D341Med (cell line): ENCODE measurements at regions not wholly inside any gene's neighbourhood (a gene's known extent, or its start where the extent isn't known, plus 50 kb on each side); places are given as distances from the start of the nearest gene placed in this dataset.
"Not testable (repeated sequence)": the region's sequence is repeated elsewhere in the genome, so short reads cannot be mapped to it uniquely, and the experiment has no call there.

Experiments used
- DNase-seq: peaks from one replicate; pipeline ENCODE4 v3.0.0; 2012; ENCODE audit warnings: low spot score

DNA sequence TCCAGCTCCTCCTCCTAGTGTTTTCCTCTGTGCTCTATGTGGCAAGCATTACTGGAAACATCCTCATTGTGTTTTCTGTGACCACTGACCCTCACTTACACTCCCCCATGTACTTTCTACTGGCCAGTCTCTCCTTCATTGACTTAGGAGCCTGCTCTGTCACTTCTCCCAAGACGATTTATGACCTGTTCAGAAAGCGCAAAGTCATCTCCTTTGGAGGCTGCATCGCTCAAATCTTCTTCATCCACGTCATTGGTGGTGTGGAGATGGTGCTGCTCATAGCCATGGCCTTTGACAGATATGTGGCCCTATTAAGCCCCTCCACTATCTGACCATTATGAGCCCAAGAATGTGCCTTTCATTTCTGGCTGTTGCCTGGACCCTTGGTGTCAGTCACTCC is 64.0 kb downstream of the OR4F15 start:
- not testable (repeated sequence) for DNase-seq

DNA sequence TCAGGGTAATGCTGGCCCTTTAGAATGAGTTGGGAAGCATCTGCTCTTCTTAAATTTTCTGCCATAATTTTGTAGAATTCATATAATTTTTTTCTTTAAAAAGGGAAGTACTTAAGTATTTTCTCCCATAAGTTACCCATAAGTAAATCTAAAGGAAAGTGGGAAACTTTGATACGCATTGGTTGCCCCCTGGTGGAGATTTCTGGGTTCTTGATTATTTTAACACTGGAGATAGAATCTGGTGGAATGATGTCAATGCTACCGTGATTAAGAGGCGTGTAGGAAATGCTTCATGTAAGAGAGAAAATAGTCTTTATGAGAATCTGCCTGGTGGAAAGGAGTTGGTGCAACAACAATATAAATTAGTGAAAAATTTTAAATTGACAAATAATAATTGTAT is 65.6 kb downstream of the OR4F15 start:
- not testable (repeated sequence) for DNase-seq

DNA sequence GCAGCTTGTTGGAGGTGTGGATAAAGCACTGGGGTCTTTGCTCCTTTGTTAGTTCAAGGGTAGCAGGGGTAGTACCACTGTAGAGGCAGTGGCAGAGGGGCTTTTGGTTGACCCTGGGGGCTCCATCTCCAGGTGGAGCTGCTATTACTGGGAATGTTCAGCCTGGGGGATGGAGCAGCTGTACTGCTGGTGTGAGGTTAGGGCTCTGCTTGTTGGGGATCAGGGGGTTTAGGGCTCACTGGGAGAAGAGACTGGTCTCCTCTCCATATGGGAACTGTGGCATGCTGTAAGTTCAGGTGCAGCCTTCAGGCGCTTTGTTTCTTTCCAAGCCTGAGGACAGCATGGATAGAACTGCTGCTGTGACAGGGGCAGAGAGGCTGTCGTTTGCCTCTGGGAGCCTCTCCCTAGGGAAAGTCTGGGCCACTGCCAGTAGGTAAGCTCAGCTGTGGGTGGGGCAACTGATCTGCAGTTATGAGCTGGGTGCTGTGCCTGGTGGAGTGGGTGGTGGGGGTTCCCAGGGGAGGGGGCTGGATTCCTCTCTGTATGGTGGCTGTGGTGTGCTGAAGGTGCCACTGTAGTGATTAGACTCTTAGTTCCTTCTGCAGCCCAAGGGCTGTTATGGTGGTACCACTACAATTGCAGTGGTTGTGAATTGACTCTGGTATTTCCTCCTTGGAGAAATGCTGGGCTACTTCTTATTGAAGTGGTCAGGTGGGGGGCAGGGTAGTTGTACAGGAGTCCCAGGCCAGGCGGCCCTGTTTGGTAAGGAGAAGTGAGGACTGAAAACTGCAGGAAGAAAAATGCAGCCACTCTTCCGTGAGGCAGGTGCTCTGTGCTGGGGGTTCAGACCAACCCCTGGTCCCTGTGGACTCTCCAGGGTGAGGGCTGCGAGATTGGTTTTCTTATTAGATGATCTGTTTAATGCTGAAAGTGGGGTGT is 100.6 kb downstream of the OR4F15 start:
- not testable (repeated sequence) for DNase-seq

DNA sequence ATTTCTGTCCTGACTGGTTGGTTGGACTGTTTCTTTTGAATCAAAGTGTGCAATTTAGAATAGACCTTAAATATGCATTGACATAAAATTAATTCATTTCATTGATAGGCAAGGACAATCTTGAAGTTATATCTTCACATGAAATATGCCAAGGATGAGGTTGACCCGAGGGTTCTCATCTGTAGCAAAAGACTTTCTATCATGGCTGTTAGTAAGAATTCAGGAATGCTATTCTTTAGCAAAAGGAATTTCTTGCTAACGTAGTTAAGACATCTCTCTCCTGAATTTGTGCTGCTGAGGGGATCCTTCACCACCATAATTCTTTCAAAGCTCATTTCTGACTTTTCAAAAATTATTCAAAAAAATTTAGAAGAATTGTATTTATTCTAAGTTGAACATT is 112.6 kb downstream of the OR4F15 start:
- DNase-seq, result not testable (repeated sequence)

DNA sequence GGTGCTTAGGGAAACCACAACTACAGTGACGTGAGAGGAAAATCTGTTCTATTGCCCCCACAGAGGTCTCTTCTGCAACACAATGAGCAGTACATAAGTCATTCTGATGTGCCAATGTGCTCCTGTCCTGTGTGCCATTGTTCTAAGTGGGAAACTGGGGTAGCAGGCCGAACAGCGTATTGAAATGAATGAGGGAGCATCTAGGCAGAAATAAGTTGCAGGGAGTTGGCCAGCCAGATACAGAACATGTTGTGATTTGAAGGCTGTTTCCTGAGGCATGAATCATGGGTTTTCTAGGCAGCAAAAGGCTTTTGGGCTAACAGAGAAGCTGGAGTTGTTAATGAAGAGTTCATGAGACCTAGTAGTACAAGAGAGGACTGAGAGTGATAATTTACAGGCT is 122.5 kb downstream of the OR4F15 start:
- DNase-seq, result not testable (repeated sequence)

DNA sequence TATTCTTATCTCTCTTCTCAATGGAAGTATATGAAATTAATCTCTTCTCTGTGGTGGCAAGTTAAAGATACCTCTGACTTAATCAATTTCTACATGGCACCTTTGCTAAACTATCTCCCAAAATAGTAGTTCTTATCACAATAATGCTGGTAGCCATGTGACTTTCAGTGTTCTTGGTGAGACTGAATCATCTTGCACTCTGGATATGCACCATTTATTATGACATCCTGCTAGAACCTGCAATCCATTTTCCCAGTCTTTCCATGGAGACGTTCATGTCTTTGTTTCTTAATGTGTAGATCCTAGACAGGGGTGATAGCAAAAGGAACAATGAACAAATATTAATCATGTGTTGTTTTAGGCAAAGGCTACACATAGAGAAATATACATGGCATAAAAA is 125.4 kb downstream of the OR4F15 start:
- DNase-seq, result not testable (repeated sequence)

DNA sequence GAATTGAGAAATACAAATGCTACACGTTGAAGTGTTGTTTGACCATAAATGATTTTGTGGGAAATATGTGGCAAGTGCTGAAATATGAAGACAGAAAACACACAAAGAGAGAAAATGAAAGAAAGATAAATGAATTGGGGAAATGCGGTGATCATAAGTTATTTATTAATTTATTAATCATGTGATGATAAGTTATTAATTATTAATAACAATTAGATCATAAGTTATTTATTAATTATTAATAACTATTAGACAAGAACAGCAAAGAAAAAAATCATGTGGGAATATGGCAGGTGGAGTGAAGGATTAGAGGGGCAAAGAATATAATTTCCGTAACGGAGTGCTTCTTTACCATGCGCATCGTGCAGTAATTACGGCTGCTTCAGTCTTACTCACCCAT is 126.6 kb downstream of the OR4F15 start:
- not testable (repeated sequence) for DNase-seq

DNA sequence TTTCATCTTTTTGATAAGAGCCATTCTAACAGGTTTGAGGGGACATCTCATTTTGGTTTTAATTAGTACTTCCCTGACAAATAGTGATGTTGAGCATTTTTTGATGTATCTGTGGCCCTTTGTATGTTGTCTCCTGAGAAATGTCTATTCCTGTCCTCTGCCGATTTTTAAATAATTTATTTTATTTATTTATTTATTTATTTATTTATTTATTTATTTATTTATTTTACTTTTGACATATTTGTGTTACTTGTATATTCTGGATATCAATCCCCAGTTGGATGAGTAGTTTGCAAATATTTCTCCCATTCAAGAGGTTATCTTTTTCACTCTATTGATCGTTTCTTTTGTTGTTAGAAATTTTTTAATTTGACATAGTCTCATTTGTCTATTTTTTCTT is 133.9 kb downstream of the OR4F15 start:
- DNase-seq, result not testable (repeated sequence)

DNA sequence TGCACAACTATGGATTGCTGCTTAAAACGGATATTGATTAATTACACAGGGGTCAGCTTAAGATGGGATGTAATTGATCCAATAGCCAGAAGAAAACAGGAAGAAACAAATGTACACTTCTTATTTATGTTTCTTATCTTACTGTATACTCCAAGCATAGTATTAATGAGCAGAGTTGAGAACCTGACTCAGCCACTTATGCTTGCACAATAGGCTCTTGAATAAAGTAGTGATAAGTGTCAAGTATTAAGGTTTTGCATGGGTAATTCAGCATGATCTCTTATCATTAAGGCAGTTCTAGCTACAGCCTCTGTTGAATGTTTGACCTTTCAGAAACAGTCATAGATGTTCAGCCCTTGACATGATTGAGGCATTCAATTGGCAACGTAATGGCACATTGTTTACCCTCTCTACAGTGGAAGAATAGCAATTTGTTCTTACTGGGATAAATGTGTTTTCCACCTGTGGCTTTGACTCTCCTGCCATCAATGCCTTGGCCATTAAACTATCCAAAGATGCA is 136.5 kb downstream of the OR4F15 start:
- not testable (repeated sequence) for DNase-seq

DNA sequence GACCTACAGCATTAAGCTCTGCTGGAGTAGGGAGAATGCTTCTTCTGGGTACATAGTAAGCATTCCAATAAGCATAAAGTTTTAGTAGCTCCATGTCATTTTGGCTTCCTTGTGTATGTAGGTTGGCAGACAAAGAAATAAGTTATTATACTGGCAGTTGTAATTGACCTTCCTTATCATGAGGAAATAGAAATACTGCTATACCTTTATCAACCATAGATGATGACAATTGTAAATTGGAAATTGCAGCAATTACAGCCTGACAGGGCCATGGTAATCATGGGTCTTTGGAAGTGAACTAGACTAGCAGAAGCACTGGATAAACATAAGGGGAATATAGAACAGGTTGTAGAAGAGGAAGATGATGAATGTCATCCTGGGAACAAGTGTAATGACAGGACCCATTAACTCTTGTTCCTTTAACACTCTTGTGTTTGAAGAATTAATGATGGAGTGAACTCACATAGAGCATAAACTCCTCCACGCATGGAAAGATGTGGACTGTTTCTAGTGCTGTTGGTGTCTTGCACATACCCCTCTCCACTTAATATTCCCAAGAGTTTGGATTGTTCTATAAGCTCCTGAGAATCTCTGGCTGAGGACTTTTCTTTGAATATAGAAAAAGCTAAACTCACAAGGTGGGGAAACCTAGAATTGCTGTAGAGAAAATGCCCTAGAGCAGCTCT is 137.5 kb downstream of the OR4F15 start:
- not testable (repeated sequence) for DNase-seq

DNA sequence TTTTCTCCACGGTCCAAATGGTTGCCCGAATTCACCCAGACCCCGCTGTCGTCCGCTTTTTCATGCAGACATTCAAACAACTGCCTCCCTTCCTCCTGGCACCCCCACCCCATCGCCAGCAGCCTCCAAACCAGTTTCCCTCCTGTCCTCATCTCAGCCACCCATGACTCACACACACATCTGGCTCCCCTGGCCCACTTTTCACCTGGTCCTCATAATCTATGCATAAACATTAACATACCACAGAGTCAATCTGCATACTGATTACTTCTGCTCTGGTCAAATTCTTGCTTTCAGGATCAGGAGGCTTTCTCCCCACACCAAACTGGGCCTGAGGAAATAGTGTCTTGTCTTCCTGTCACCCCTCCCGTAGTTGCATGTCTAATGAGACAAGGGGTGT is 142.0 kb downstream of the OR4F15 start:
- not testable (repeated sequence) for DNase-seq

DNA sequence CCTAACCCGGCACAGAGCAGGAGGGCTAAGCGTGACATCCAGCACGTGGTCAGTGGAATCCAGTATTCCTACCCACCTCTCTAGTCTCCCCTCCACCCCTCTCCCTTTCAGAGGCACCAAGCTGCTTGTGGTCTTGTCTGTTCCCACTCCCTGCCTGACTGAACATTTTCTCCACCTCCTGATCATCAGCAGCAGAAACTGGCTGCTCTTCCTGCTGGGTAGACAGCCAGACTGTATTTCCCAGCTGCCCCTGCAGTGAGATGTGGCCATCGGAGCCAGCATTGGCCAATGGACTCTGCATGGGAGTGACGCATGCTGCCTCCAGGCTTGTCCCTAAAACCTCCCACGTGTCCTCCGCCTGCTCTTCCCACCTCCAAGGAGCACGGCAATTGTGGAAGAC is 143.8 kb downstream of the OR4F15 start:
- not testable (repeated sequence) for DNase-seq

DNA sequence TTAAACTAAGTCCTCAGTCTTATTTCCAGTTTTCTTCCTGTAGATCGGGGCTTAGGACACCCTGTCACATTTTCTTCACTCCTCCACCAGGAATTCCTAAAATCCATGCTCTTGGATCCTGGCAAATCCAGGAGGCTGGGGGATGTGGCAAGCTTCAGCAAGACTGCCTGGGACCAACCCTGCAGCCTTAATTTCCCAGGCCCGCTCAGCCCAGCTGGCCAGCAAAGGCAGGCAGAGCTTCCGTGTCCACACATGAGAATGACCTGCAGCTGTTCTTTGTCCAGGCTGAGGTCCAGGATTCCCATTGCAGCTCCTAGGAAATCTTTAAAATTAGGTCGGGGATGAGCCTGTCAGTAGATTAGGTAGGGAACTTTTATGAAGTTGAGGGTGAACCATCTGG is 146.7 kb downstream of the OR4F15 start:
- DNase-seq, result not testable (repeated sequence)

DNA sequence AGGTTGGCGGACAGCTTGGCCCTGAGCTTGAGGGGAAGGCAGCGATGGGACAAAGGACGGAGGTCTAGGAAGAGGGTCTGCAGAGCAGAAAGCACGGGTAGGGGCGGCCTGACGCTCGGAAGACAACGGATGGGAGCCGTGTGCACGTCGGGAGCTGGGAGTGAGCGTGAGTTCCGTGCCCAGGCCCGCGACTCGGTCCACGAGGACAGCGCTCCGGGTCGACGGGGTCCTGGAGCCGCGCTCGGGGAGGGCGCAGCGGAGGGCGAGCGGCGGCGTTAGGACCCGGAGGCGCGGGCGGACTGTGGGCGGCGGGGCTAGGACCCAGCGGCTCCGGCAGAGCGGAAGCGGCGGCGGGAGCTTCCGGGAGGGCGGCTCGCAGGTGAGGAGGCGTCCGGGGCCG is 149.3 kb downstream of the OR4F15 start:
- not testable (repeated sequence) for DNase-seq

DNA sequence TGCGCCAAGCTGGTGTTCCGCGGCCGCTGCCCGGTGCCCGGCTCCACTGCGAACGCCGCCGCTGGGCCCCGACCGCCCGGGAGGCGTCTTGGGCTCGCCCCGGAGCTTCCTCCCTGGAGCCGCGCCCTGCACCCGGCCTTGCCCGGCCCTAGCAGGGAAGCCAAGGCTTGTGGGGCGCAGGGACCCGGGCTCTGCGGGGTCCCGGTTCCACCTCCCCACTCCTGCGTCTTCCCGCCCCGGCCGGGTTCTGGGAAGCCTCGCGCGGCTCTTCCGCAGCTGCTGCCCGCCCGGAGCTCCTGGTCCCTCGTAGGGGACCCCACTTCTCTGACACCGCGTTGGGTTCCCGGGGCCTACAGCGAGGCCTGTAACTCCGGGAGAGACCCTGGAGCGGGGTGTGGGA is 149.8 kb downstream of the OR4F15 start:
- DNase-seq, result not testable (repeated sequence)

DNA sequence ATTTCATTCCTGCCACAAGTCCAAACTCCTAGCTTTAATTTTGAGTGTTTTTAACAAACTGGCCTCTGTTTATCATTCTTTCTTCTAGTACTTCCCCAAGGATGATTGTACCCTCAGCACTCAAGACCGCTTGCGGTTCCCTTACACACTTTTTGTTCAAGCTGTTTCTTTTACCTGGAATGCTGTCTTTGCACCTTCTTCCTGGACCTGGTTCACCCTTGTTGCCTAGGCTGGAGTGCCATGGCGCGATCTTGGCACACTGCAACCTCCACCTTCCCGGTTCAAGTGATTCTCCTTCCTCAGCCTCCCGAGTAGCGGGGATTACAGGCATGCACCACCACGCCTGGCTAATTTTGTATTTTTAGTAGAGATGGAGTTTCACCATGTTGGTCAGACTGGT is 151.7 kb downstream of the OR4F15 start:
- not testable (repeated sequence) for DNase-seq

DNA sequence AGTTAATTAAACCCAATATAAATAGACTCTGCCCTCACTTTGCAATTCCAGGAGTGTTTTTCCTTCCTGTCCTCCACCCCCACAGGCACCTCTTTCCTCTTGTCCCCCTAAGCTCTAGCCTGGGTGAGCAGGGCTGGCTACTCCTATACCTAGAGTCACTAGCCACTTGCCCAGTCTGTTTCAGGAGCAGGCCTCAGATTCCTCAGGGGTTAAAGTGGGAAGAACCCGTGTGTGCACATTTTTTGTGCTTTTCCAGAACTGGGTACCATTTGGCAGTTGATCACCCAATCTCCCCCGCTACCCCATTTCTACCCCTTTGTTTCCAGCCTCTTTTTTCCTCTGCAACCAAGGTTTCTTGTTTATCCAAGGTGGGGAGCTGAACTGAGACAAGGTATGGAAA is 153.4 kb downstream of the OR4F15 start:
- DNase-seq, result not testable (repeated sequence)

DNA sequence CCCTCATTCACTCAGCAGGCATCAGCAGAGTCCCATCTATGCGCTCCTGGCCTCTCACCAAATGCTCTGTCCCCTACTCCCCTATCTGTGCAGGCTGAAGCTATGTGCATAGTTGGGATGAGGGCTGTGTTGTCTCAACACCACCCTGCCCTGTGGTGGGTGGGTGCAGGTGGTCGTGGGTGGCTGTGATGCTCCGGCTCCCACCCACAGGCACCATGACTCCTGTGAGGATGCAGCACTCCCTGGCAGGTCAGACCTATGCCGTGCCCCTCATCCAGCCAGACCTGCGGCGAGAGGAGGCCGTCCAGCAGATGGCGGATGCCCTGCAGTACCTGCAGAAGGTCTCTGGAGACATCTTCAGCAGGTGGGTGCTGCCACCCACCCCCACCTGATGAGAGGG is 153.9 kb downstream of the OR4F15 start:
- DNase-seq, result peak; percentile 47

DNA sequence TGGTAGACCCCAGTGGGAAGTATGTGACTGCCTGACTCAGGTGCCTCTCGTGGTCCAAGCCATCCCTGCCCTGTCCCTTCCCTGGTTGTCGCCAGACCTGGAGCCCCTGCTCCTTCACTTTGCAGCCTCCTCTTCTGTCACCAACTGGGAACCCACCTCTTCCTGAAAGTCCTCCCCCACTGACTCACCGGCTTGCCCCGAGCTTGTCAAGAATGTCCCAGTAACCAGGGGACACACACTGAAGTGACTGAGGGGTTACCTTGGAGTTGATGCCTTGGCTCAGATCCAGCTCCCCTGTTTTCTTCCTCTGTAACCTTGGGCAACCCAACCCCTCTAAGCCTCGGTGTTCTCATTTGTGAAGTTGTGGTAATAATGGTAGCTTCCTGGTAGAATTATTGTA is 155.4 kb downstream of the OR4F15 start:
- not testable (repeated sequence) for DNase-seq

DNA sequence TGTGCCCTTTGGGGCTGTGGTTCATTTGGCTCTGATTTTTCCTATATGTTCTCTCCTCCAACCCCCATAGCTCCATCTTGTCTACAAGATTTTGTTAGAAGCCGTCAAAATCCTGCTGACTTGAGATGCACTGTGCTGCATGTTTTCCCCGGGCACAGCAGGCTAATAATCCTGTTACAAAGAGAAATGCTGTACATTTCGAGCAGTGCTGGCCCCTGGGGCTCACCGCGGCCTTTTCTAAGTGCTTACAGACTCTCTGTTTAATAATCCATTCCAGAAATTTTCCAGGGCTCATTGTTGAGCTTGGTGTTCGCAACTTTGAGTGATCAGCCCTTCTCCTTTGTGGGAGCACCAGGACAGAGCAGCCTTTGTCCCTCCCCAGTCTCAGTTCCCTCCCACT is 158.6 kb downstream of the OR4F15 start:
- not testable (repeated sequence) for DNase-seq

DNA sequence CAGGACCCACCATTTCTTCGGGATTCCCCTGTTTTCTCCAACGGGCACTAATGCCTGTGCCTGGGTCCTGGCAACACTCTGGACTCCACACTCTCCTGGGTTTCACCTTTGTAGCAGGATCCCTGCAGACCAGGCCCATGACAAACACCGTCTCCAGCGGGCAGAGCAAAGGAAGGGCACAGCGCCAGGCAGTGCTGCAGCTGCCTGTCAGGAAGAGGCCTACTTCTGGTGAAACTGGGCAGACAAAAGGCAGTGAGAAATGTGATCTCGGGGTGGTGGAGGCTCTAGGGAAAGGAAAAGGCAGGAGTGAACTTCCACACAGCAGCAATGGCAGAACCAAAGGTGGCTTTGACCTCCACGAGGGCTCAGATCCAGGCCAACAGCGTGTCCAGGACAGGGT is 165.3 kb downstream of the OR4F15 start:
- not testable (repeated sequence) for DNase-seq

DNA sequence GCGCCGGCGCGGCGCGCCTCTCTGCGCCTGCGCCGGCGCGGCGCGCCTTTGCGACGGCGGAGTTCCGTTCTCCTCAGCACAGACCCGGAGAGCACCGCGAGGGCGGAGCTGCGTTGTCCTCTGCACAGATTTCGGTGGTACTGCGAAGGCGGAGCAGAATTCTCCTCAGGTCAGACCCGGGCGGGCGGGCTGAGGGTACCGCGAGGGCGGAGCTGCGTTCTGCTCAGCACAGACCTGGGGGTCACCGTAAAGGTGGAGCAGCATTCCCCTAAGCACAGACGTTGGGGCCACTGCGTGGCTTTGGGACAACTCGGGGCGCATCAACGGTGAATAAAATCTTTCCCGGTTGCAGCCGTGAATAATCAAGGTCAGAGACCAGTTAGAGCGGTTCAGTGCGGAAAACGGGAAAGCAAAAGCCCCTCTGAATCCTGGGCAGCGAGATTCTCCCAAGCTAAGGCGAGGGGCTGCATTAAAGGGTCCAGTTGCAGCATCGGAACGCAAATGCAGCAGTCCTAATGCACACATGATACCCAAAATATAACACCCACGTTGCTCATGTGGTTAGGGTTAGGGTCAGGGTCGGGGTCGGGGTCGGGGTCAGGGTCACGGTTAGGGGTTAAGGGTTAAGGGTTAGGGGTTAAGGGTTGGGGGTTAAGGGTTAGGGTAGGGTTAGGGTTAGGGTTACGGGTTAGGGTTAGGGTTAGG is 168.4 kb downstream of the OR4F15 start:
- DNase-seq, result peak; percentile 13
